Heart left ventricle (tissue), 13 donors: ENCODE measurements at regions not wholly inside any gene's neighbourhood (a gene's known extent, or its start where the extent isn't known, plus 50 kb on each side); places are given as distances from the start of the nearest gene placed in this dataset.

Source experiments
- CTCF ChIP-seq, 12 donors: fragments of 200-600 bp; sonication (generic) in 4 of 12; IDR thresholded peaks; one replicate each; pipeline versions ENCODE4 v1.5.0 to v1.8.0; 2018 to 2022; ENCODE audit warnings: antibody characterized with exemption in 12 of 12, mild to moderate bottlenecking in 5 of 12
- POLR2A ChIP-seq, 2 donors: fragments of 450-650 bp; IDR thresholded peaks; one replicate each; pipeline ENCODE4 v1.6.1; 2017; ENCODE audit warnings: antibody characterized with exemption in 2 of 2, mild to moderate bottlenecking in 2 of 2, moderate library complexity in 2 of 2
- donor health status: ischemic (EF 13 %, LVEDD 7.1; RV severe dilation, severe dysfunction).
- donor health status: DM: no; HTN: yes; CAD: no.
- donor health status: DM: no; HTN: no; CAD: no.
- donor health status: ischemic (EF 25% LVEDD 6.9; RV normal size, moderate dysfunction).
- donor health status: ischemic (EF 25% LVEDD 5.7; RV mildly dilated, moderate dysfunction).
- donor health status: ischemic (EF 35%, LVEDD 5.7; RV mildly dilated, moderate dysfunction).
- donor health status: nonischemic (EF 11% LVEDD 7.7; RV severe dilation, severe dysfunction).
- donor health status: DM: yes; HTN: yes; CAD: no.
- donor health status: PGD.
- donor health status: ischemic (EF 29% LVEDD 5.4; RV normal size, mild dysfunction).
- donor health status: nonischemic (EF 23%, LVEDD 6.1; RV moderate dilation, normal function).

- no peak for TF ChIP-seq CTCF (IDR thresholded peaks at IDR 0.05)
- no peak for TF ChIP-seq POLR2A (IDR thresholded peaks at IDR 0.05)
Measured at GRCh38 chr2:15724235-15724634, 132.6 kb downstream of the DDX1 start.
